ENCODE measurements at regions not wholly inside any gene's neighbourhood (a gene's known extent, or its start where the extent isn't known, plus 50 kb on each side); places are given as distances from the start of the nearest gene placed in this dataset.

DNA sequence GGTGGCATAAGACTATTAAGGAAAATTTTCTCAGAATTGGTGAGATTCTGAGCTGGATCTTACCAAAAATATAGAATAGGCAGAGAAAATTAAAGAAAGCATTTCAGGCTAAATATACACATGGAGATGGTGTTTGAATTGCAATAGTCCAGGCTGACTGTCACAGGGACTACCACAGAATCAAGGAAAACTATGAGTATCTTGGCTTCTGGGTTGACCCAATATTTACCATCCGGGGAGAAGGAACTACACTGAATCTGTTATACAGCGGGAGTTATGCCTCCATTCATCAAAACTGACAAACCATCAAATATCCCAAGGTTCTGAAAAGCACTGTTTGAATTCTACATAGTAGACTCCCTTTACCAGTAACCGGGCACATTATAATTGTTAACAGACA, 102.2 kb downstream of the TUSC7 start:
- TF ChIP-seq, protein P1, sequence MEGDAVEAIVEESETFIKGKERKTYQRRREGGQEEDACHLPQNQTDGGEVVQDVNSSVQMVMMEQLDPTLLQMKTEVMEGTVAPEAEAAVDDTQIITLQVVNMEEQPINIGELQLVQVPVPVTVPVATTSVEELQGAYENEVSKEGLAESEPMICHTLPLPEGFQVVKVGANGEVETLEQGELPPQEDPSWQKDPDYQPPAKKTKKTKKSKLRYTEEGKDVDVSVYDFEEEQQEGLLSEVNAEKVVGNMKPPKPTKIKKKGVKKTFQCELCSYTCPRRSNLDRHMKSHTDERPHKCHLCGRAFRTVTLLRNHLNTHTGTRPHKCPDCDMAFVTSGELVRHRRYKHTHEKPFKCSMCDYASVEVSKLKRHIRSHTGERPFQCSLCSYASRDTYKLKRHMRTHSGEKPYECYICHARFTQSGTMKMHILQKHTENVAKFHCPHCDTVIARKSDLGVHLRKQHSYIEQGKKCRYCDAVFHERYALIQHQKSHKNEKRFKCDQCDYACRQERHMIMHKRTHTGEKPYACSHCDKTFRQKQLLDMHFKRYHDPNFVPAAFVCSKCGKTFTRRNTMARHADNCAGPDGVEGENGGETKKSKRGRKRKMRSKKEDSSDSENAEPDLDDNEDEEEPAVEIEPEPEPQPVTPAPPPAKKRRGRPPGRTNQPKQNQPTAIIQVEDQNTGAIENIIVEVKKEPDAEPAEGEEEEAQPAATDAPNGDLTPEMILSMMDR (IDR thresholded peaks at IDR 0.05) = no peak
- no peak for TF ChIP-seq POLR2A (IDR thresholded peaks at IDR 0.05)

All from lower leg skin (tissue), 3 donors.